PC-9 (cell line): ENCODE measurements at regions not wholly inside any gene's neighbourhood (a gene's known extent, or its start where the extent isn't known, plus 50 kb on each side); places are given as distances from the start of the nearest gene placed in this dataset.

Source experiments
- BruUV-seq: library from RNA; stranded (reverse); fragments of 400-500 nt; replicated peaks from 2 replicates; lab custom pipeline; 2021; lab: Mats Ljungman, UMichigan
- CTCF ChIA-PET: fragments of 300-600 bp; sonication (Branson Sonifier 250); formaldehyde crosslinking; loops from one replicate; lab custom pipeline; 2022; ENCODE audit warnings: antibody characterized with exemption; lab: Charles Lee
- POLR2A ChIA-PET: fragments of 300-600 bp; sonication (Branson Sonifier 250); formaldehyde crosslinking; loops from one replicate; lab custom pipeline; 2022; ENCODE audit warnings: antibody characterized with exemption; ENCODE audit not compliant: unreplicated experiment; lab: Charles Lee
- DNase-seq, 2 experiments: peaks; one replicate each; pipeline versions ENCODE4 v3.0.0 to v3.0.0-alpha.2; 2015 to 2022; ENCODE audit warnings: mixed read lengths in 1 of 2
- H2AFZ ChIP-seq: fragments of 200-600 bp; sonication (generic); 2 replicates; pipeline ENCODE4 v1.8.1; 2017; ENCODE audit warnings: antibody characterized with exemption
- H3F3A ChIP-seq: fragments of 200-600 bp; sonication (generic); 2 replicates; pipeline ENCODE4 v1.8.1; 2017; ENCODE audit warnings: antibody characterized with exemption, mild to moderate bottlenecking, low read depth; ENCODE audit not compliant: insufficient read depth
- H3K27ac ChIP-seq: fragments of 200-600 bp; sonication (generic); 2 replicates; pipeline ENCODE4 v1.6.1; 2016; ENCODE audit warnings: mixed run types
- H3K27me3 ChIP-seq: fragments of 200-600 bp; sonication (generic); 2 replicates; pipeline ENCODE4 v1.6.1; 2016; ENCODE audit warnings: low read depth, mixed run types; ENCODE audit not compliant: insufficient read depth
- H3K36me3 ChIP-seq: fragments of 200-600 bp; sonication (generic); 2 replicates; pipeline ENCODE4 v1.6.1; 2016; ENCODE audit warnings: low read depth, mixed run types
- H3K4me1 ChIP-seq: fragments of 200-600 bp; sonication (generic); replicated peaks from 2 replicates; pipeline ENCODE4 v1.6.1; 2016; ENCODE audit warnings: mixed run types; ENCODE audit not compliant: insufficient read depth
- H3K4me2 ChIP-seq: fragments of 200-600 bp; sonication (generic); 2 replicates; pipeline ENCODE4 v1.6.1; 2017; ENCODE audit warnings: mixed run types
- H3K4me3 ChIP-seq: fragments of 200-600 bp; sonication (generic); 2 replicates; pipeline ENCODE4 v1.6.1; 2016; ENCODE audit warnings: mixed run types
- H3K79me2 ChIP-seq: fragments of 200-600 bp; sonication (generic); 2 replicates; pipeline ENCODE4 v1.6.1; 2017; ENCODE audit warnings: low read depth, mixed run types
- H3K9me2 ChIP-seq: fragments of 200-600 bp; sonication (generic); 2 replicates; pipeline ENCODE4 v1.8.1; 2017; ENCODE audit warnings: mild to moderate bottlenecking; ENCODE audit not compliant: insufficient read depth
- H3K9me3 ChIP-seq: fragments of 200-600 bp; sonication (generic); 2 replicates; pipeline ENCODE4 v1.8.1; 2016; ENCODE audit warnings: low read depth; ENCODE audit not compliant: insufficient read depth
- H4K20me1 ChIP-seq: fragments of 200-600 bp; sonication (generic); 2 replicates; pipeline ENCODE4 v1.8.1; 2017; ENCODE audit not compliant: insufficient read depth
- CTCF ChIP-seq: fragments of 200-600 bp; sonication (generic); conservative IDR thresholded peaks from 2 replicates; pipeline ENCODE4 v1.6.1; 2017; ENCODE audit warnings: mixed run types, antibody characterized with exemption, mild to moderate bottlenecking, moderate library complexity
- EZH2 ChIP-seq: fragments of 200-600 bp; sonication (generic); IDR thresholded peaks from 2 replicates; pipeline ENCODE4 v1.8.0; 2017; ENCODE audit warnings: antibody characterized with exemption, low read depth
- intact Hi-C: fragments of 100-400 bp; cut with micrococcal nuclease; formaldehyde crosslinking; loops from one replicate; pipeline ENCODE4 v1.10.0; 2022; ENCODE audit not compliant: unreplicated experiment

- H3F3A ChIP-seq = peaks cover 22% of the 10 kb centered on the region
- ChIA-PET CTCF (interaction anchor here (0.7 kb wide), 2 partner anchors 18 to 182 kb away, joined by 4 read pairs; no protein-coding TSS in a partner anchor), POLR2A (interaction anchor here (0.5 to 0.6 kb wide), 4 partner anchors 38 to 659 kb away, joined by 3 to 6 read pairs (median 4); no protein-coding TSS in a partner anchor)
- H3K36me3 ChIP-seq = no peaks in the 10 kb centered on the region
- TF ChIP-seq EZH2 (no peak), CTCF (no peak)
- DNase-seq = peak; percentile 53 to 68
- no peak overlapping the region for H3K4me3 ChIP-seq
- no peaks in the 10 kb centered on the region for H3K9me2 ChIP-seq
- no peaks in the 10 kb centered on the region for H3K27me3 ChIP-seq
- intact Hi-C loops = loop anchor here (1.0 to 5.0 kb wide), 4 partner anchors 34 to 335 kb away; no protein-coding TSS in a partner anchor
- H3K4me1 ChIP-seq = peaks cover 31% of the 10 kb centered on the region
- no peak overlapping the region for H2AFZ ChIP-seq
- no peaks in the 10 kb centered on the region for H4K20me1 ChIP-seq
- H3K79me2 ChIP-seq = no peaks in the 10 kb centered on the region
- peak overlapping the region; percentile 61 for H3K4me2 ChIP-seq
- peak overlapping the region; percentile 82 for H3K27ac ChIP-seq
- no peaks in the 10 kb centered on the region for H3K9me3 ChIP-seq
- BruUV-seq = no TSS peak
Measured at GRCh38 chr5:74576941-74577456, 63.5 kb downstream of the ENC1 start.

GRCh38 chr5:74575741-74576538 lies 64.6 kb downstream of the ENC1 start:
- no TSS peak for BruUV-seq
- Histone ChIP-seq H3K4me2 (peak overlapping the region; percentile 61), H3K27me3 (no peaks in the 10 kb centered on the region), H4K20me1 (no peaks in the 10 kb centered on the region), H2AFZ (no peak overlapping the region; the same call in 1 of the 2 replicates), H3K27ac (peak overlapping the region; percentile 82), H3K4me1 (peaks cover 31% of the 10 kb centered on the region), H3K4me3 (no peak overlapping the region), H3K9me2 (no peaks in the 10 kb centered on the region), H3K79me2 (no peaks in the 10 kb centered on the region), H3K36me3 (no peaks in the 10 kb centered on the region), H3F3A (peaks cover 22% of the 10 kb centered on the region), H3K9me3 (no peaks in the 10 kb centered on the region)
- intact Hi-C loops = loop anchor here (1.0 to 5.0 kb wide), 4 partner anchors 49 to 334 kb away; no protein-coding TSS in a partner anchor
- POLR2A ChIA-PET = interaction anchor here (0.6 to 0.7 kb wide), 3 partner anchors 67 to 484 kb away, joined by 3 to 5 read pairs (median 4); no protein-coding TSS in a partner anchor
- no peak for TF ChIP-seq CTCF
- no peak for TF ChIP-seq EZH2
- peak; percentile 17 to 89 for DNase-seq
- CTCF ChIA-PET = no interaction called here

DNA sequence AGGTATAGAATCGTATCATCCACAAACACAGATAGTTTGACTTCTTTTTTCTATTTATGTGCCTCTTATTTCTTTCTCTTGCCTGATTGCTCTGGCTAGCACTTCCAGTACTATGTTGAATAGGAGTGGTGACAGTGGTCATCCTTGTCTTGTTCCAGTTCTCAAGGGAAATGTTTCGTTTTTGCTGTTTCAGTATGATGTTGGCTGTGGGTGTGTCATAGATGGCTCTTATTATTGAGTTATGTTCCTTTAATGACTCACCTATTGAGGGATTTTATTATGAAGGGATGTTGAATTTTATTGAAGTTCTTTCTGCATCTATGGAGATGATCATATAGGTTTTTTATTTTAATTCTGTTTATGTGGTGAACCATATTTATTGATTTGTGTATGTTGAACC lies 70.3 kb downstream of the ENC1 start:
- Histone ChIP-seq H3K9me2 (no peaks in the 10 kb centered on the region), H3K36me3 (no peaks in the 10 kb centered on the region), H3K9me3 (peaks cover 13% of the 10 kb centered on the region), H3K4me3 (no peak overlapping the region), H3K27ac (no peak overlapping the region), H3F3A (peaks cover 19% of the 10 kb centered on the region), H3K79me2 (no peaks in the 10 kb centered on the region), H4K20me1 (no peaks in the 10 kb centered on the region), H3K4me1 (peaks cover 26% of the 10 kb centered on the region), H3K27me3 (no peaks in the 10 kb centered on the region), H2AFZ (no peak overlapping the region), H3K4me2 (no peak overlapping the region)
- TF ChIP-seq CTCF (no peak), EZH2 (no peak)
- POLR2A ChIA-PET = no interaction called here
- DNase-seq = peak in 1 of 2 experiments; percentile 40
- intact Hi-C loops = no loop called here
- BruUV-seq = no TSS peak
- CTCF ChIA-PET = no interaction called here
